IMR-90 (cell line): ENCODE measurements at regions not wholly inside any gene's neighbourhood (a gene's known extent, or its start where the extent isn't known, plus 50 kb on each side); places are given as distances from the start of the nearest gene placed in this dataset.

Source experiments
- ATAC-seq: fragments of 200-7000 bp; cut with Tn5 transposase; 2 replicates; pipeline ENCODE4 v1.9.1; 2020; ENCODE audit warnings: low read depth, mild to moderate bottlenecking, moderate library complexity
- BruUV-seq: library from RNA; stranded (reverse); fragments of 400-500 nt; replicated peaks from 2 replicates; lab custom pipeline; 2021; lab: Mats Ljungman, UMichigan
- CTCF ChIA-PET: fragments of 300-600 bp; formaldehyde crosslinking; extraction: SDS; loops from one replicate; lab custom pipeline; 2021; ENCODE audit warnings: antibody characterized with exemption; lab: Yijun Ruan, JAX
- POLR2A ChIA-PET: fragments of 300-600 bp; sonication (Branson Sonifier 250); formaldehyde crosslinking; loops from one replicate; lab custom pipeline; 2022; ENCODE audit warnings: antibody characterized with exemption; ENCODE audit not compliant: unreplicated experiment; lab: Charles Lee
- DNase-seq: peaks from one replicate; pipeline ENCODE4 v3.0.0; 2013
- H2AFZ ChIP-seq: replicated peaks from 2 replicates; pipeline ENCODE3; 2013; ENCODE audit warnings: low read length, mild to moderate bottlenecking; ENCODE audit not compliant: poor library complexity
- H2AK5ac ChIP-seq: 2 replicates; pipeline ENCODE4 v1.6.1; 2013; ENCODE audit warnings: low read depth, low read length, inconsistent platforms
- H2AK9ac ChIP-seq: replicated peaks from 2 replicates; pipeline ENCODE3; 2013; ENCODE audit warnings: mild to moderate bottlenecking, low read depth, low read length, moderate library complexity; ENCODE audit not compliant: poor library complexity
- H2BK120ac ChIP-seq: 2 replicates; pipeline ENCODE4 v1.6.1; 2013; ENCODE audit warnings: low read depth, low read length, inconsistent platforms
- H2BK15ac ChIP-seq: 3 replicates; pipeline ENCODE4 v1.6.1; 2013; ENCODE audit warnings: low read depth, low read length, inconsistent platforms
- H2BK20ac ChIP-seq: 2 replicates; pipeline ENCODE4 v1.6.1; 2013; ENCODE audit warnings: low read depth, mild to moderate bottlenecking, inconsistent platforms, low read length, moderate library complexity
- H2BK5ac ChIP-seq: 2 replicates; pipeline ENCODE4 v1.6.1; 2013; ENCODE audit warnings: mild to moderate bottlenecking, low read depth, low read length, inconsistent platforms; ENCODE audit not compliant: poor library complexity, severe bottlenecking
- H3K14ac ChIP-seq: replicated peaks from 2 replicates; pipeline ENCODE4 v1.6.1; 2013; ENCODE audit warnings: low read depth, low read length, inconsistent platforms
- H3K18ac ChIP-seq: 2 replicates; pipeline ENCODE4 v1.6.1; 2013; ENCODE audit warnings: low read depth, low read length, control low read depth
- H3K23ac ChIP-seq: 2 replicates; pipeline ENCODE4 v1.6.1; 2013; ENCODE audit warnings: low read depth, low read length, inconsistent platforms
- H3K27ac ChIP-seq: 2 replicates; pipeline ENCODE4 v1.5.1; 2013; ENCODE audit warnings: mild to moderate bottlenecking, control low read depth, low read length; ENCODE audit not compliant: insufficient read depth
- H3K27me3 ChIP-seq: 2 replicates; pipeline ENCODE4 v1.6.1; 2013; ENCODE audit warnings: low read length; ENCODE audit not compliant: control insufficient read depth, insufficient read depth
- H3K36me3 ChIP-seq: 2 replicates; pipeline ENCODE4 v1.6.1; 2013; ENCODE audit warnings: low read length, mixed read lengths; ENCODE audit not compliant: control insufficient read depth, insufficient read depth
- H3K4ac ChIP-seq: 2 replicates; pipeline ENCODE4 v1.6.1; 2013; ENCODE audit warnings: low read depth, low read length, inconsistent platforms
- H3K4me1 ChIP-seq: 2 replicates; pipeline ENCODE4 v1.6.1; 2013; ENCODE audit warnings: low read length, mixed read lengths; ENCODE audit not compliant: control insufficient read depth, insufficient read depth
- H3K4me2 ChIP-seq: 2 replicates; pipeline ENCODE4 v1.6.1; 2013; ENCODE audit warnings: low read depth, mild to moderate bottlenecking, control low read depth, low read length, moderate library complexity
- H3K4me3 ChIP-seq: 2 replicates; pipeline ENCODE4 v1.5.1; 2013; ENCODE audit warnings: low read depth, mild to moderate bottlenecking, control low read depth, low read length, moderate library complexity; ENCODE audit not compliant: insufficient read depth
- H3K56ac ChIP-seq: 2 replicates; pipeline ENCODE4 v1.6.1; 2013; ENCODE audit warnings: low read length, inconsistent platforms; ENCODE audit not compliant: insufficient read depth; ENCODE audit errors: extremely low read depth
- H3K79me1 ChIP-seq, 2 experiments: 2 replicates each; pipeline ENCODE4 v1.6.1; 2013; ENCODE audit warnings: low read length in 2 of 2, inconsistent platforms in 1 of 2, low read depth in 1 of 2
- H3K9ac ChIP-seq: 2 replicates; pipeline ENCODE4 v1.6.1; 2013; ENCODE audit warnings: low read depth, low read length, control low read depth
- H3K9me1 ChIP-seq: 2 replicates; pipeline ENCODE4 v1.6.1; 2013; ENCODE audit warnings: low read length, inconsistent platforms; ENCODE audit not compliant: insufficient read depth
- H3K9me3 ChIP-seq: 2 replicates; pipeline ENCODE4 v1.6.1; 2013; ENCODE audit warnings: low read length; ENCODE audit not compliant: control insufficient read depth, insufficient read depth
- H4K20me1 ChIP-seq: 2 replicates; pipeline ENCODE4 v1.6.1; 2013; ENCODE audit warnings: low read length, inconsistent platforms; ENCODE audit not compliant: insufficient read depth
- H4K5ac ChIP-seq: 2 replicates; pipeline ENCODE4 v1.6.1; 2013; ENCODE audit warnings: mild to moderate bottlenecking, low read depth, low read length, control low read depth
- H4K8ac ChIP-seq, 2 experiments: 2 replicates each; pipeline ENCODE4 v1.6.1; 2013; ENCODE audit warnings: low read depth in 2 of 2, low read length in 2 of 2, control low read depth in 1 of 2, inconsistent platforms in 1 of 2
- H4K91ac ChIP-seq: 2 replicates; pipeline ENCODE4 v1.6.1; 2013; ENCODE audit warnings: low read depth, low read length, inconsistent platforms; ENCODE audit not compliant: insufficient read depth
- CEBPB ChIP-seq: IDR thresholded peaks from 2 replicates; pipeline ENCODE4 v1.6.1; 2012; ENCODE audit warnings: low read depth, low read length, improper control_type of control experiment
- CHD1 ChIP-seq: IDR thresholded peaks from 2 replicates; pipeline ENCODE4 v1.6.1; 2012; ENCODE audit warnings: low read depth, low read length, improper control_type of control experiment
- CTCF ChIP-seq: conservative IDR thresholded peaks from 2 replicates; pipeline ENCODE4 v1.5.1; 2012; ENCODE audit warnings: mild to moderate bottlenecking, low read depth, low read length, improper control_type of control experiment
- ELK1 ChIP-seq: fragments of 150-350 bp; IDR thresholded peaks from 2 replicates; pipeline ENCODE4 v1.6.1; 2016; ENCODE audit warnings: low read depth, mild to moderate bottlenecking, low read length, moderate library complexity, borderline replicate concordance
- MXI1 ChIP-seq: IDR thresholded peaks from 2 replicates; pipeline ENCODE4 v1.6.1; 2012; ENCODE audit warnings: low read depth, mild to moderate bottlenecking, low read length, moderate library complexity, borderline replicate concordance
- NFE2L2 ChIP-seq: fragments of 150-350 bp; IDR thresholded peaks from 2 replicates; pipeline ENCODE4 v1.6.1; 2016; ENCODE audit warnings: low read depth, mild to moderate bottlenecking, low read length
- POLR2A ChIP-seq: IDR thresholded peaks from 2 replicates; pipeline ENCODE4 v1.6.1; 2012; ENCODE audit warnings: mild to moderate bottlenecking, low read depth, low read length
- RAD21 ChIP-seq: IDR thresholded peaks from 2 replicates; pipeline ENCODE4 v1.6.1; 2012; ENCODE audit warnings: low read length, improper control_type of control experiment
- RCOR1 ChIP-seq: IDR thresholded peaks from 2 replicates; pipeline ENCODE4 v1.6.1; 2012; ENCODE audit warnings: mild to moderate bottlenecking, low read length, improper control_type of control experiment; ENCODE audit not compliant: insufficient replicate concordance
- SMC3 ChIP-seq: fragments of 150-350 bp; IDR thresholded peaks from 2 replicates; pipeline ENCODE4 v1.6.1; 2016; ENCODE audit warnings: low read depth, mild to moderate bottlenecking, antibody characterized with exemption, low read length, moderate library complexity
- USF2 ChIP-seq: fragments of 150-350 bp; IDR thresholded peaks from 2 replicates; pipeline ENCODE4 v1.6.1; 2017; ENCODE audit warnings: mild to moderate bottlenecking, antibody characterized with exemption, low read length, low read depth
- WGBS, 2 experiments: methylation state at CpG; one replicate each; pipeline versions ENCODE4 v1.1.5 to v1.1.7; 2013; ENCODE audit warnings: missing lambda C conversion rate in 2 of 2; ENCODE audit not compliant: insufficient read length in 1 of 2; ENCODE audit errors: extremely low coverage in 2 of 2; 5-methylcytosine and 5-hydroxymethylcytosine counted together
- dilution Hi-C: fragments of 300-500 bp; cut with HindIII; formaldehyde crosslinking; loops from one replicate; pipeline ENCODE4 v1.14.3; 2018; ENCODE audit warnings: low sequenced_read_pairs; ENCODE audit not compliant: unreplicated experiment
- in situ Hi-C: fragments of 300-500 bp; cut with MboI; formaldehyde crosslinking; loops from 3 replicates; pipeline ENCODE4 v1.14.3; 2019; ENCODE audit warnings: low sequenced_read_pairs, inconsistent platforms, mixed read lengths
- intact Hi-C: fragments of 100-400 bp; cut with micrococcal nuclease; formaldehyde crosslinking; loops from 2 replicates; pipeline ENCODE4 v1.10.0; 2022

- TF ChIP-seq SMC3 (no peak), RCOR1 (no peak), POLR2A (no peak), CTCF (no peak), ELK1 (no peak), NFE2L2 (no peak), USF2 (no peak), RAD21 (no peak), CEBPB (no peak), CHD1 (no peak), MXI1 (no peak)
- Histone ChIP-seq H3K27ac (no peak overlapping the region), H4K91ac (no peak overlapping the region), H3K14ac (no peak overlapping the region), H3K18ac (no peak overlapping the region), H3K4me2 (no peak overlapping the region), H4K5ac (no peak overlapping the region), H2BK5ac (no peak overlapping the region), H3K36me3 (no peaks in the 10 kb centered on the region), H3K4me3 (no peak overlapping the region), H3K23ac (no peak overlapping the region), H3K79me1 (no peaks in the 10 kb centered on the region), H2BK20ac (no peak overlapping the region), H2BK120ac (no peak overlapping the region), H3K9ac (no peak overlapping the region), H3K56ac (no peak overlapping the region), H3K4me1 (peaks cover 1% of the 10 kb centered on the region; the same call in 1 of the 2 replicates), H3K9me3 (no peaks in the 10 kb centered on the region), H2AFZ (no peak overlapping the region), H3K4ac (no peak overlapping the region), H2AK5ac (no peak overlapping the region), H2BK15ac (no peak overlapping the region), H2AK9ac (no peak overlapping the region), H4K20me1 (no peaks in the 10 kb centered on the region), H4K8ac (no peak overlapping the region), H3K27me3 (no peaks in the 10 kb centered on the region), H3K9me1 (no peaks in the 10 kb centered on the region)
- no CpG with 5 or more reads among the region's 2 CpGs for WGBS, 2 experiments
- intact Hi-C loops = no loop called here
- no peak for DNase-seq
- dilution Hi-C loops = no loop called here
- BruUV-seq = no TSS peak
- ATAC-seq = no peak
- CTCF ChIA-PET = no interaction called here
- in situ Hi-C loops = no loop called here
- POLR2A ChIA-PET = no interaction called here
Measured at GRCh38 chr5:107774316-107774715, 103.6 kb upstream of the EFNA5 start.
